GM18907 (cell line): ENCODE measurements at regions not wholly inside any gene's neighbourhood (a gene's known extent, or its start where the extent isn't known, plus 50 kb on each side); places are given as distances from the start of the nearest gene placed in this dataset.
"Not testable (repeated sequence)": the region's sequence is repeated elsewhere in the genome, so short reads cannot be mapped to it uniquely, and the experiment has no call there.

Experiments used
- ATAC-seq: cut with Tn5 transposase; IDR thresholded peaks from one replicate; pipeline ENCODE4 v1.9.1; 2021; ENCODE audit warnings: mild to moderate bottlenecking, moderate library complexity; ENCODE audit not compliant: unreplicated experiment

DNA sequence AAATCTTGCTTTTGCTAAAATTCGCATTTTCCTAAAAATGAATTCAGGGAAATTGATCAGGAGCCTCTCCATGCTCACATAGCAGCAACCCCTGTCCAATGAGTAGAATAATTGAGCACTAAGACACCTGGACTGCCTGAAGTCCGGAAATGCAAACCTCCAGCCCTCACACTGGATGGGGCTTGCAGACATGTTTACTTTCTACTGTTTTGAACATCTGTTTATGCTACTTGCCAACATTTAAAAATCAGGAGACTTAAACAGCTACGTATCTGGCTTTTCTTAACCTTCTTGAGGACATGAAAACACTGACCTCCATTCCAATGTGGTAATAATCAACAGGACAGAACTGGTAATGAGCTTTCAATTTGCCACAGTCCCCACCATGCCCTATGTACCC, 184.4 kb downstream of the SHOX2 start:
- ATAC-seq, result no peak

DNA sequence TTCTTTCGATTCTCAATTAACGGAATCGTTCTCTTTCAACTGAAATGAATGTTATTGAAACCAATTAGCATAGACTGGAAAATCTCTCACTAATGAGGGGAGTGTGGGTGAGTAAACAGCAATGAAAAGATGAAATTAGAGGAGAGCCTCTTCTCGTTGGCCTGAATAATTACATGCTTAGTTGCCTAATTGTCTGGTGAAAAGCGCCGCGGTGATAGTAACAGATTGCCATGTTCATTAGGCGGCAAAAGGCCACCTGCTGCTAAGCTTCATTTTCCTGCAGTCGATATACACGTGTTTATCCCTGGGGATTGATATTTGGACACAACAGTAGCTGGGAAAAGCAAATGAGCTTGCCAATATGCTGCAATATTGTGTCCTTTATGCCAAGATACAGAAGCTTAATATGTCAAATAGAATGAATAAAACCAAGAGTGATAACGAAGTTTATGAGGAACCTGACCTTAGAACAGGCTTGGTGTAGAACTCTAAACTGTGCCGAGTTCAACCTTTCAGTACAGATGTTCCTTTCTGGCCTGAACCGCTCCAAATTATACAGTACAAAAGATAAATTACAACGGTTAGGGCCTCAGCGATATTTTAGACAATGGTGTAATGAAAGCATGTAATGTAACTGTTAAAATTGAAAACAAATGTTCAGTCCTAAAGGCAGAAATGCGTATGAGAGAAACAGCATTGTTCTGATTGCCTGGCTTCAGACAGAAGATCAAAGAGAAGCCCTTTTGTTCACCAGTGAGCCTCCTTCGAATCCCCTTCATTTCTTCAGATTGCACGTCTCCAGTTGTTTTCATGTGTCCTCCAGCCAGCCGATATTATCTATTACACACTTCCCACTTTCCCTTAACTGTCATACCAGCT, 185.2 kb downstream of the SHOX2 start:
- ATAC-seq, result no peak

DNA sequence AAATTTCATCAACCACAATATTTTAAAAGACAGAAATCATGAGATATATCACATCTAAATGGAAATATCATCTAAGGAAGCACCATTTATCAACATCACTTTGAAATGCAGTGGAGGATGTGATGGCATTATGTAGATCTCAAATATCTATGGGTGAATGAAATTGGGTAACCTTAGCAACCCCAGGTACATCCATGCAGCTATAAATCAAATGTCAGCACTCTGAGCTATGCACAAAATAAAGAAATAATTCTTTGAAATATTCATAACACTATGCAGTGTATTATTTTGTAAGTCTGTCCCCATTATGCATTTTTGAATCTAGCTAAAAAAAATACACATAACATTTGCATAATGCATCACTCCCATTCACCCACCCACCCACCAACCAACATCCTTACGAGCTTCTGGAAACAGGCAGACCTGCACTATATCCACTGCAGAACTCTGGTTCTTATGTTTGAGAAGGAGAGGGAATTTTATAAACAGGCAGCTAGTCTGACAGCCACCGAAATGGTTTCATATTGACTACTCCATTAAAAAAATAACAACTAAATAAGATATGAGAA, 186.8 kb downstream of the SHOX2 start:
- no peak for ATAC-seq

DNA sequence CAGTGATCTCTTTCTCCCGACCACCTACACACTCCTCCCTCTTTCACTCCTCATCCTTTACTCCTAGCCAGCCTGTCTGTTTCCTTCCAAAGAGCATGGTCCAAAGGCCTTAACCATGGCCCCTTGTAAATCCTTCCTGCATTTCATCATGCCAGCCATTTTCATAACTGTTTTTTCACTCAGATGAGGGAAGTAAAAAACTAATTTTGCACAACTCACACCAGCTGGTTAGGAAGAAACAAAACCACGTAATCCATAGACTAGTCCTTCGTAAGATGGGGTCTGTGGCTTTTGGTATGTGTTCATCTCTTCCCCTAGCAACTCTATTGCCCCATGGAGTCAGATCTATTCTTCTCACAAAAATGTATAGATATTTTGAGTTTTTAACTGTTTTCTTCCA, 187.8 kb downstream of the SHOX2 start:
- no peak for ATAC-seq

DNA sequence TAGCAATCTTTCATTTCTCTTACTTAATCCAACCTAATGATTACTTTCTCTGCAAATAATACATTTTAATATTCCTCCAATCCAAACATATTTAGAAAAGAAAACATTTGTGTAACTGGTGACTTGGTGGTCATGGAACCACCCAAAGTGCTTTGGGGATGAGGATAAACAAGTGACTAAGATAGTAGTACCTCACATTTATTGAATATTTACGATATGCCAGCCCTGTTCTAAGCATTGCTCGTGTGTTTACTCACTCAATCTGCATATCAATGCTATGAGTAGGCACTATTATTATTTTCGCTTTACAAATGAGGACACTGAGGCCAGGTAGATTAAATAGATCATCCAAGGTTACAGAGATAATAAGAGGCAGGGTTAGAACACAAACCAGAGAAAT, 189.5 kb downstream of the SHOX2 start:
- ATAC-seq, result no peak

DNA sequence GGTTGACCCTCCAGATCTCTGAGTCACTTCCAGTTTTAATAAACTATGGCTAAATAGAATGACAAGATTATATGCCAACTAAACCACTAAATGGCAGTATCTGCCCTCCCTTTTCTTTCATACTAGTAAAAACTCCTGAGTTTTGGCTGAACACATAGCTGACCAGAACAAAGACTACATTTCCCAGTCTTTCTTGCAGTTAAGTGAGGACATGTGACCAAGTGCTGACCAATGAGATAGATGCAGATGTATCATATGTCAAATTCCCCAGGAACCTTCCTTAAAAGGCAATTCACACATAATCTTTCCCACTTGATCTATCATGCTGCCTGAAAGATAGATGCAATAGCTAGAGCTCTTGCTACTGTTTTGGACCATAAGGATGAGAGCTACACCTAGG, 191.3 kb downstream of the SHOX2 start:
- no peak for ATAC-seq

DNA sequence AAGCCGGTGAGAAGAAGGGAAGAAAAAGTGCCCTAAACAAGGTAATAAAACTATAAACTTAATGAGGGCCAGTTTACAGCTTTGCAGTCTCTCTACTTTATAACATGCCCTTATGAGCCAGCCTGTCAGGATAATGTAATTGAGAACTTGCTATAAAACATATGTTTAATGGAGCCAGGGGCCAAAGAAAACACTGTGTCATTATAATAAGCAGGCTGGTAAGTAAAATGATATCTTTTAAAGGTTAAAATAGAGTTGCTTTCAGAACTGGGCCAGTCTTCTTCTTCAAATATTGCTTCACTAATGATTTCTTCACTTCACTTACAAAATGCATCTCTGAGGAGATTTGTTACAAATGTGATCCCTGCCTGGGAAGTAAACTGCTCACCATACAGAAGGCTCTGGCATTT, 192.5 kb downstream of the SHOX2 start:
- no peak for ATAC-seq

DNA sequence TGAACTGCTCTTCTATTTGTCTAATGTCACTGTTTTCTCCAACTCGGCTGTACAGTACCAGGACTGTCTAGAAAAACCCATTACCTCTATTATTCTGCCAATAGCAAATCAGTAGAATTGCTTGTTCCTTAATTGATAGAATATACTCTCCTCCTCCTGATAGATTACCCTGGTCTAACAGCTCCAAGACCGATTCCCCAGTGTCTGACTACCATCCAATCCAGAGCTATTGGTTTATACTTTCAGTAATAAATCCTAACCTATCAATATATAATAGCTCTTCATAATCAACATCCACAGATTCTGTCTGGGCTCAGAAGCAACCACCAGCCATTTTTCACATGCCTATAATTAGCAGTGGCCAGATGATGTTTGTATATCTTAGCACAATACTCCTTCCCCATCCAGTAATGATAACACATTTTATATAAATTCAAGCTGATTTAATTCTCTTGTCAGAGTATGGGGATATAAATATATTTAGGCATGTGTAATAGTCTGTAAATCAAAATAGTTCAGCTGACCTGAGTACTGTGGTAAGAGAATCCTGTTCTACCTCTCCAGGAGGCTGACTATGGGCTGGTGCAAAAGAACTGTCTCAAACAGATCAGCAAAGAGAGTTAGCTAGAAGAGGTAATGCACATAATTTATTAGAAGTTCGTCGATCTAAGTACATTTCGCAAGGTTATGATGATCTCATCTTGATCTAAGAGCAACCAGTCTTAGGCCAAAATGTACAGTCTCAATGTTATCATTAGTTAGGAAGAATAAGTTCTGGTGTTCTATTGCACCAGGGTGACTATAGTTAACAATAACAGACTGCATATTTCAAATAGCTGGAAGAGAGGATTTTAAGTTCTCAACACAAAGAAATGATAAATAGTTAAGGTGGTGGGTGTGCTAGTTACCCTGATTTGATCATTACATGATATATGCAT, 193.4 kb downstream of the SHOX2 start:
- no peak for ATAC-seq

DNA sequence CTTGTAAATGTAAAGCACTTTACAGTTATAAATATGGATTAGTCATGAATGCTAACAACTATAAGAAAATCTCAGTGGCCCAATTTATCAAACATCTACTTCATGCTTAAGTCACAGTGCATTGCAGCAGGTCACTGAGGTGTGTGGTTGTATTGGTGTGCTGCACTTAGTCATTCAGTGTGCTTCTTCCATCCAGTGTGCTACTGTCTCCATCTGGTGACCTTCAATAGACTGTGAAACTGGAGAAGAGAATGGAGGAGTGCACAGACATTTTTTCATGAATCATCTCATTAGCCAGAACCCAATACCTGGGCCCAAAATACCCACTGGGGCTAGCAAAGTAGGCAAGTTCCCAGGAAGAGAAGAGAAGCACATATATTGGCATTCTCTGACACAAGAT, 199.6 kb downstream of the SHOX2 start:
- ATAC-seq, result no peak

DNA sequence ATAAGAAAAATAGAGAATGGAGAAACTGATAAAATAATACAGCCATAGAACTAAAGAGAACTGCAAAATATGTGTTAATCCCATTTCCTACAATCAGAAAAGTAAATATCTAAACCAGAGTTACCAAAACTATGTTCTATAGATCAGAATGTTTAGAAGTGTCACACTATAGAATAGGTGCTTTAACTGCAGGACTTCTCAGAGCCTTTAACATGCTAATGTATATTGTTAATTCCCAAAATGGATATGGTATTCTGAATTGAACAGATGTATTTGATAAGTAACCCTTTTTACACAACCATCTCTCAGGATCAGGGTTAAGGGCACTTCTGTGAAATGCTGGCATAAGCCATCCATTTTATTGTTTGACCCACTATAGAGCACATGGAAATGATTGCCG, 200.3 kb downstream of the SHOX2 start:
- ATAC-seq, result no peak

DNA sequence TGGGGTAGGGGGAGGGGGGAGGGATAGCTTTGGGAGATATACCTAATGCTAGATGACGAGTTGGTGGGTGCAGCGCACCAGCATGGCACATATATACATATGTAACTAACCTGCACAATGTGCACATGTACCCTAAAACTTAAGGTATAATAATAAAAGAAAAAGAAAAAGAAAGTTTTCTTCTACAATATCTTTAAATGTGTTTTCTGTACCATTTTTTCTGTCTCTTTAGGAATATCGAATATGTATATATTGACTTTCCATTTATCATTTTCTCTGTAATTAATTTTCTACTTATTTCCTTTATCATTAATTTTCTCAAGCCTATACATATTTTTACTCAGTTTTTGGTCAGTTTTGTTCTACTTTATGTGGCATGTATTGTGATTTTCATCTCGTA, 203.5 kb downstream of the SHOX2 start:
- not testable (repeated sequence) for ATAC-seq

DNA sequence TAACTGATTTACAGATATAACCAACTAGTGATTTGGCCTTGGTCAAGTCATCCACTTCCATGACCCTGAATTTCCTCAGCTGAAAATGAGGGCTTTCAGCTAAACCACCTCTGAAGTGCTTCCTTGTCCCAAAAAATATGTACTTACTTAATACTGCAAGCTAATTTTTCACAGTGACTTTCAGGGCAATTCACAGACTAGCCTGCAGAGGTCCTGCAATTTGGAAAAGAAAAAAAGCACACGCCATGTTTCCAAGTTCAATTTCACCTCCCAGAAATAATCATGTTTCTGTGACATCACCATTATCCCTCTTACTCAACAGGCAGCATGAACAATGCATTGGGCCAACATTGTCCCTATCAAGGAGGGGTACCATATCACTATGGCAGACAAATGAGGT, 218.2 kb downstream of the SHOX2 start:
- ATAC-seq, result no peak

DNA sequence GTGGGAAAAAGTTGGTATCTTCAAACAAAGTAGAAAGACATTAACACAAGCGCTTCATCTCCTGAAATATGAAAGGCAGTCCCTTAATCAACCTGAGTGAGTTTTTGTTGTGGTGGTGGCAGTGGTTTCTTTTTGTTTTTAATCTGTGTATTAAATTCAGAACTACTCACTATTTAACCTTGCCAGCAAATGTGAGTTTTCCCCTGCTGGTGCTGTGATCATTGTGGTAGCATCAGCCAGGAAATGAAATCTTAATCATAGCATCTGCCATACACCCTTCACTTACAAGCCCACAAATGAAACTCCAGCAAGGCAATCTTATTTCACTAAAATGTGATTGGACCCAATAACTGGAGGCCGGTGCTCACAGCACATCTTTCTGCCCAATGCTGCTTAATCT, 229.7 kb downstream of the SHOX2 start:
- no peak for ATAC-seq

DNA sequence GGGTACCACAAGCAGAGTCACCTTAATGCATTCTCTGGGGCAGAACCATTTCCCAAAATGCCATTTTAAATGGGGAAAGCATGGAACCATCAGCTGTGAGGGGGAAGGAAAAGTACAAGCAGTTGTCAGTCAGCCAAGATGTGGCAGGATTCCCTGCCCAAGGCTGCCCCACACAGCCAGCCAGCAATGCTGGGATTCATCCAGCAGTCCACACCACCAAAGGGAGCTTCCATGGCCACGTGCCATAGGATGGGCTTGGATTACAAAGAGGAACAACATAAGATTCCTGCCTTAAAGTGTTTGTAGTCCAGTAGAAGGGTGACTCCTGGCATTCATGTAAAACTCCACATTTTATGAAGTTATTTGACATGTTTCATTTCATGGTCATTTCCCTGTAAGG, 233.3 kb downstream of the SHOX2 start:
- no peak for ATAC-seq

DNA sequence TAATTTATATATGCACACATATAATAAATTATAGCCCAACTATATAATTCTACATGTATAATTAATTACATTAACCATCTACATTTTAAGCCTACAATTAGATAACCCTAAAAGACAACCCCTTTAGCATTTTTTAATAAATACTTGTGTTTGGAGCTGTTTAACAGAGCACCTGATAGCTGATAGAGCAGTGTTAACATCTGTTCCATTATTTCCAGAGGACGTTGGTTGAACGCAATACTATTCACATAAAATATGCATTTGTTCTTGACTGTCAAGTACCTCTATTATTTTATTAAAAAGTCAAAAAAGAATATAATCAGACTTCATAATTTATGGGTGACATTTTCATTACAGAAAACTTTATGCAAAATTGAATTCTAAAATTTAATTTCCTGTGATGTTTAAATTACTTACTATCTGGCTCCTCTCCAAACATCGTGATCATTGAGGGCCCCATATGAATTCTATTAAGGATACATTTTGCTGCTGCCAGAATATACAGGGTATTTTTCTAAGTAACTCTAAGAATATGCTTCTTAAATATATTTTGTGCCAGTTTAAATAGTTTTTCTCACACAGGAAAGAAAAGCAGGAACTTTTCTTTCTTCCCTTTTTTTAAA, 234.3 kb downstream of the SHOX2 start:
- no peak for ATAC-seq

DNA sequence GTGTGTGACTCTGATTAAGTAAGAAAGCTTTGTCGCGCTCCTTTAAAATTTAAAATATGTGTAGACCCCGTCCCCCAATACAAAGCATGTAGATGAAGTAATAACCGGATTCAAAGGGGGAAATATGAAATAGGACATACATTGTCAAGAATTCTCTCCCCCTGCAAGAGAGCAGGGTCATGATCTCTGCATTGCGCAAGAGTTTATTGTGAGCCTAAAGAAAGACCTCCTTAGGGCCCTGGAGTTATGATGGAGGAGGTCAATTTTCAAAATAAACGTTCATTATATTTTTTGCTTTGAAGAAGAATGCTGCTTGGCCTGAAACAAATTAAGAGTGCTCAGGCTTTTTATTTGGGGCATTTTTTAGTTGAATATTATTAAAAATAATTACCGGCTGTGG, 235.0 kb downstream of the SHOX2 start:
- no peak for ATAC-seq

DNA sequence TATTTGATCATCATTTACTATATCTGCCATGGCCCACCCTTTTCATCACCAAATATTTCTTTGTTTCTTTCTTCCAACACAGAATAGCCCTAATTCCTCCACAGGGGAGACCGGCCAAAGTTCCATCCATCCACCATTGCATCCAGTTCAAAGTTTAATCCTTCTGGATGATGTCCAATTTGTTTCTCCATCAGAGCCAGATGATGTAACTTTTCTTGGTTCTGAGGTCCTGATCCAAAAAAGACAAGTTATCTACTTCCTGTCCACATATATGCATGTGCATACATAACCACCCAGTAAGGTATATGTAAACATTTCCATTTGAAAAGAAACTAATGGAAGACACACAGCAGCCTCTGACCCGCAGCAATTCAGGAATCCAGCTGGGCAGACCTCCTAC, 237.3 kb downstream of the SHOX2 start:
- ATAC-seq, result no peak

DNA sequence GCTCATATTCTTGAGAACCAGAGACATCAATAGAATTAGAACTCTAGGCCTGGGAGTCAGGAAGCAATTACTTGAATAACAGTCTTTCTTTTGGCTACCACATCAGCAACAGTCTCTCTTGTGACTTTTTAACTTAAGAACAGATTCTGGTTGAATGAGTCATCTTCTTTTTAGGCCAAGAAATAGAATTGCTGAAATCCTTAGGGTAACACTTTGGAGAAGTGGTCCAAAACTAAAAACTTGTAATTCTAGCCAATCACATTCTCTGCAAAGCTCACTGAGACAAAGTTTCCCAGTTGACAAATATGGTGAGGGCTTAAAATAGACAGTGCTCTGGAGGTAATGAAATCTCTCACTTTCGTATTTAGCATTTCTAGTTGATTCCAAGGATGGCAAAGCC, 238.0 kb downstream of the SHOX2 start:
- no peak for ATAC-seq

DNA sequence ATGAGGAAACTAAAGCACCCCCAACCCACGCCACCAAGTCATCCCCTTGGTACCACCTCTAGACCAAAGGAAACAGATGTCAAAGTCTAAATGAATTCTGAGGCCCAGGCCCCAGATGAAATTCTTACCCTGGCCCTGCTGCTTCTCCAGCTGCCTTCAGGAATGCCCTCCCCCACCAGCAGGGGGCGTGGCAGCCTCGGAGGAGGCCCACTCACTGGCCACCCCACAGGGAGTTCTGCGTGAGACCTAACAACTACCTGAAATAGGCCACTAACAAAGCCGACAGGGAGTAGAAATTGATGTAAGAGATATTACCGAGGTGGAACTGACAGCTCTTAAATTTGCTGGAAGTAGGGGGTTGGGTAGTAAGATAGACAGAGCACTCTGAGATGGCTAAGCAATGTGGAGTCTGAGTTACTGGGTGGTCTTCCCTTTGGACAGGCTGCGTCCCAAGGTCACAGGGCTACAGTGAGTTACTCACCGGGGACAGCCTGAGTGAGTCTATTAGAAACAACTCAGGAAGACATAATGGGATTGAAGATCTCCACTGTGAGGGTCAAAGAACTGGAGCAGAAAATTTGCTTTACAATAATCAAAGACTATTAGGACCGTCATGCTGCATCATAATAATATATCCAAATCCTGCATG, 240.7 kb downstream of the SHOX2 start:
- ATAC-seq, result peak; percentile 85

DNA sequence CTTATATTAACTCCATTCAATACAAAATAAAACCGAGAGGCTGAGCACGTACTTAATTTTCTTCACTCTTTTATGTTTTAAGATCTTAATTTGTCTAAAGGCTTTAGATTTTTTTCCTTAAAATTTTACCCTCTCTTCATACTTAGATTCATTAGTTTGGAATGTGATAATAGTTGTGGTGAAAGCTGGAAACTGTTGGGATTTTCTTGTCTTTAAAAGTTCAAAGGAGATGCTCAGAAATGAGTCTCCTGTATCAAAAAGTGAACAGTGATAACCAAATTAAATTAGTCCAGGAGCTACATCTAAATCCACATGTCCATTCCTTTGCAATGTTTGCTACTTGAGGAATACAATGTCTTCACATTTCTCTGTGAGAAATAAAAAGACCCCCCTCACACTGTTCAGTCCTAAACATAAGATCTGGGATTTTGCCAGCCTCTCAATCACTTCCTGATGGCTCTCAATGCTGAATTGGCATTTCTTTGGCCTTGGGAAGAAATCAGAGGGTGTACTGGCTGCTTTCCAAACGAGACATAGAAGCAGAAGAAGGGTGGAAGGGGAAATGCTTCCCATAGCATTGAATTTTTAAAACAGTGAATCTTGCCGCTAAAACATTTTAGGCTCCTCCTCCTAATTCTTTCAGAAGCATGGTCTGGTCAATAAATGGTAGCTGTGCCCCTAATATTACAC, 245.0 kb downstream of the SHOX2 start:
- ATAC-seq, result no peak
